NCI-H748 (cell line): ENCODE measurements at regions not wholly inside any gene's neighbourhood (a gene's known extent, or its start where the extent isn't known, plus 50 kb on each side); places are given as distances from the start of the nearest gene placed in this dataset.
A peak's percentile ranks its signal among the peaks of the same experiment; 100 is the strongest.
"Not testable (repeated sequence)": the region's sequence is repeated elsewhere in the genome, so short reads cannot be mapped to it uniquely, and the experiment has no call there.

Source experiments
- DNase-seq: peaks from one replicate; lab custom pipeline; 2025; ENCODE audit not compliant: unreplicated experiment; lab: John Stamatoyannopoulos, UW

DNA sequence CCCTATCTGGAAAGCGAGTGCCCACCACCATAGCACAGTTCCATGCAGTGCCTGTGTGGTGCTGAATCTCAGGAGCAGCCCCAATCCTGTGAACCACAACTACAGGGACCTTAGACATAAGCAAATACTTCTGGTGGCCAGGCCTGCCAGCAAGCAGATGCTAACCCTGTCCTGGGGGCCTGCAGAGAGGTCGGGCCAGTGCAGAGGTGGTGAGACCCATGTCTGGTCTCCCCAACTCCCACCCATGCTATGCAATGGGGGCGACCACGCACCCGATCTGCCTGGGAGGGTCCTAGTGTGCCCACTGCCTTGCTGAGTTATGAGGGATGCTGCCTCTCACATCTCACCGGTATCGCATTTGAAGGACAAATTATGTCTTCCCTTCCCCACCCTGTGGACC lies 151.6 kb upstream of the ZNF337 start:
- no peak for DNase-seq

DNA sequence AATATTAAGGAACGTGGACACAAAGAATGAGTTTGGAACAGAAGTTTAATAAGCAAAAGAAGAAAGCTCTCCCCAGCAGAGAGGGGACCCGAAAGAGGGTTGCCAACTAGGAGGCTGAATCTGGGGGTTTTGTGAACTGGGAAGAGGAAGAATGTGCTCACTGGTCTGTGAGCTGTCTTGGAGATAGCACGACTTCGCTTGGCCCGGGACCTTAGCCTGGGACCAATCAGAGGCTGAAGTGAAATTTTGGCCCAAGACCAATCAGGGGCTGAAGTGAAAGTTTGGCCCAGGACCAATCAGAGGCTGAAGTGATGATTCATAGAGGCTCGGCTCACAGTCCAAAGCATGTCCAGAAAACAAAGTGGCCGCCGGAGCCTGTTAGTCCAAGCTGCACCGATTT lies 148.0 kb upstream of the ZNF337 start:
- DNase-seq = not testable (repeated sequence)

DNA sequence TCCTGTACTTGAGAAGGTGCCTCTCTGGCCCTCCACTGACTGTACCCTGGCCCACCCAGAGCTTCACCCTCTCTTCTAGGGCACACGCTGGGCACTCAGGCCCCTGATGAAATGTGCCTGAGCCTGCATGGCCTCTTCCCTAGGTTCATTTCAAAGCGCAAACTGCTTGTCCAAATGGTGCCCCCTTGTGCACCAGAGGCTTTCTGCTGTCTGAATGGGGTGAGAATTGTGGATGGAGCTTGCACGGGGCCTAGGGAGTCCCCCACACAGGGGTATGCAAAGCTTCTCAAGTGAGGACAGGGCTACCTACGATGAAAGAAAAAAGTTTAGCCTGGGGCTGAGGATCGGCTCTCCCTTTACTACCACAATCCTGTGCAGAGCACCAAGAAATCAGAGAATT lies 116.9 kb upstream of the ZNF337 start:
- DNase-seq = not testable (repeated sequence)

DNA sequence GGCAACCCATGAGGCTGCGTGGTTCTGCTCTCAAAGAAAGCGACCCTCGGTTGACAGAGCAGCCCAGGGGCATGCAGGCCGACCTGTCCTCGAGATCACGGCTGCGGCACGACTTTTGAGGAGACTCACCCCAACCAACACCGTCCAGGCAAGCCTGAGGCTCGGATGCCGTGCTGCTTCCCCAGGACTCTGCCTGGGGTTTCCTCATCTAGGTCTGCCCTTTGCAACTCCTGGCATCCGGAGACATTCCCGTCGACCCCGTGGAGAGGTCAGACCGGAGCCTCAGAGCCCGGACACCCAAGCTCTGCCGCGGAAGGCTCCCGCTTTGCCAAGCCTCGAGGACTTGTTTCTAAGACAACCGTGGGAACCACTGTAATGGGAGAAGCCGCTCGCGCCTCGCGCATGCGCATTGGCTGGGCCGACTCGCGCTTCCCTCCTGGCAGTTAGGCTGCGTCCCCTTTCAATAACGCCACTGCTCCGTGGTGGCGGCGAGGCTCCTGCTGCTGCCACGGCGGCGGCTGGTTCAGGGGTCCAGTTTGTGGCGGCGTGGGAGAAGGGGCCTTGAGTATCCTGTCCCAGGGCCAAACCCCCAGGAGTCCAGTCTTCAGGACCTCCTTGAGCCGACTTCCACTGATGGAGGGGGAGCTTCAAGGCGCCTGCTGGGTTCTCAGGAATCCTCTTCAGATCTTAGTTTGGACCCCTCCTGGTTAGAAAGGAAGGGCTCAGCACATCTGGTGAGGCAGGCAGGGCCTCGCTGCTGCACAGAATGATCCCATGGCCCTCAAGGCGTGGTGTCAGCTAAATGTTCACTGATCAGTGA lies 101.7 kb upstream of the ZNF337 start:
- not testable (repeated sequence) for DNase-seq

DNA sequence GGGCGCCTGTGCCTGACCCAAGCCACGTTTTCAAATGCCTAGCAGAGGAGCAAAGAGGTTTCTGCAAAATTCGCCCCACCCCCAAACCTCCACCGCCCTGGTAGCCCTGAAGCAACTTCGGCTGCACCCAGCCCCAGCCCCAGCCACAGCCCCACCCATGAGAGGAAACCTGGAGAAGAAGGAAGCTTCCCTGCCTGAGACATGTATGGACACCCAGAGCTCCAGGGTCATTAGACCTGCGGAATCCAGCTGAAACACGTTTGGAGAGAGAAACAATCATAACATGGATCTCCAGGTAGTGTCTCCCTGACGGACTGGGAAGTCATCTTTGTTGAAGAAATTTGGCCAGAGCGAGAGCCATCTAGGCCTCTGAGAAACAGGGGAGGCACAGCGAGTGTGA lies 100.4 kb upstream of the ZNF337 start:
- DNase-seq = not testable (repeated sequence)

DNA sequence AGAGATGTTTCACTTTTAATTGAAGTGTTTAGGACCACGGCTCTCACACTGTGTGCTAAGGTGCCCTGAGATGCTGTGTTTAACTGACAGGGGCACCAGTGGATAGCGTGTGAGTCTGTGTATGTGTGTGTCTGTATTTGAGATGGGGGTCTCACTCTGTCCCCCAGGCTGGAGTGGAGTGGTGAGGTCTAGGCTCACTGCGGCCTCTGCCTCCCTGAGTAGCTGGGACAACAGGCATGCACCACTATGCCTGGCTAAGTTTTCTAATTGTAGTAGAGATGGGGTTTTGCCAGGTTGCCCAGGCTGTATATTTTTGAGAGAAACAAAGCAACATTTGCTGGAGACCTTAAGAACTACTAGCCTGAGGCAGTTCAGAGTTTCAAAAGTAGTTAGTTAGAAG lies 80.6 kb upstream of the ZNF337 start:
- DNase-seq = not testable (repeated sequence)

DNA sequence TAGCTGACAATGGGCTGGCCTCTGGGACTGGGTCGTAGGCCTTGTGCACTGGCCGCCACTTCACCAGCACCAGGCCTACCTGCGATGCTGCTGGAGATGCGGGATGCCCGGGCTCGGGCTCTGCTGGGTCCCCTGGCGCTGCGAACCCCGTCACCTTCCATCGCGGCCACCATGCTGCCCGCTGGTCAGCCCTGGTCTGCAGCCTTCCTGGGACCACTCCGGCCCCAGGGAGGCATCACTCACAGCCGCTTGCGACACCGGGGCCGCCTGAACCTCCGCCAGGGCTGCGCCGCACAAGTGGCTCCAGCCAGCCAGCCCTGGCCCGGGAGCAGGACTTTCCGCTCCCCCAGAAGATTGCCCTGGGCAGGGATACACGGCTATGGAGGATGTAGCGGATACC lies 78.1 kb upstream of the ZNF337 start:
- not testable (repeated sequence) for DNase-seq

DNA sequence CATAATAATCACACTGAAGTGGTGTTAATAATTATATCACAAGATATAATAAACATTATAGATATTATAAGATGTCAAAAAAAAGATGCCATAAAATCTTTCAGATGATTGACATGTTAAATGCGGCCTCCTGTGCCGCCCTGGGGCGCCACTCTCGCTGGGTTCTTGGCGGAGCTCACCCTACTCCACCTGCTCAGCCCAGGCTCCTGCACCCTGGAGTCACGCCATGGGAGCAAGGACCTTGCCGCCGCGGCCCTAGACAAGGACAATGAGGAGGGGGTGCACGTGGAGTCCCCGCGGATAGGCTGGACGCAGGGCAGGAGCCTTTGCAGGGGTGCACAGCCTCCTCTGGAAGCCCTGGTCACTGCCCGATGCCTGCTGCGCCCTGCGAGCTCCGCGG lies 77.5 kb upstream of the ZNF337 start:
- DNase-seq = not testable (repeated sequence)

DNA sequence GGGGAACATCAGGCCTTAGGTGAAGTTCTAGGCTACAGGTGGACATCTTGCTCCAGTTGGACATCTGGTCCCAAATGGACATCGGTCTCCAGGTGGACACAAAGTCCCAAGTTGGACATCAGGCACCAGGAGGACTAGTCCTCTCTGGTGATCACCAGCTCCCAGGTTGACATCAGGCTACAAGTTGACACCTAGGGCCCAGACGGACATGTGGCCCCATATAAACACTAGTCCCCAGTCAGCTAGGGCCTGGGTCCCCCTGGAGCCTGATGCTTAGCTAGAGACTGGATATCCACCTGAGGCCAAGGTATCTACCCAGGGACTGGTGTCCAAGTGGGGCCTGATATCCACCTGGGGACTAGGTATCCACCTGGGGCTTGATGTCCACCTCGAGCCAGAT lies 75.8 kb upstream of the ZNF337 start:
- DNase-seq = not testable (repeated sequence)

DNA sequence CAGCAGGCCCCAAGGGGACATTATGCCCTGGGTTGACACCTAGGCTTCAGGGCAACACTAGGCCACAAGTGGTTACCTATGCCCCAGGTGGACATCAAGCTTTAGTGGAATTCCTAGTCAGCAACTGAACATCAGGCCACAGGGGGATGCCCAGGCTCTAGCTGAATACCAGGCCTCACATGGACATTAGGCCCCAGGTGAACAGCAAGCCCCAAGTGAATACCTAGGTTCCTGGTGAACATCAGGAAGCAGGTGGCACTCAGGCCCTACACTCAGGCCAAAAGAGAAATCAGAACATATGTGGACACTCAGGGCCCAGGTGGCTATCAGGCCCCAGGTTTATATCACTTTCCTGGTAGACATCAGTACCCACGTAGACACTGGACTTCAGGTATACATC lies 75.2 kb upstream of the ZNF337 start:
- not testable (repeated sequence) for DNase-seq

DNA sequence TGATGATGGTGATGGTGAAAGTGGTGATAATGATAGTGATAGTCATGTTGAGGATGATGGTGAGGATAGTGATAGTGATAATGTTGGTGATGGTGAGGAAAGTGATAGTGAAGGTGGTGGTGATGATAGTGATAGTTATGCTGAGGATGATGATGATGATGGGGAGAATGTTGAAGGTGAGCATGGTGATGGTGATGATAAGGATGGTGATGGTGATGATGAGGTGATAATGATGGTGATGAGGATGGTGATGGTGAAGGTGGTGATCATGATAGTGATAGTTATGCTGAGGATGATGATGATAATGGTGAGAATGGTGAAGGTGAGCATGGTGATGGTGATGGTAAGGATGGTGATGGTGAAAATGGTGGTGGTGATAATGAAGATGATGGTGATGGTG lies 64.9 kb upstream of the ZNF337 start:
- DNase-seq = no peak

DNA sequence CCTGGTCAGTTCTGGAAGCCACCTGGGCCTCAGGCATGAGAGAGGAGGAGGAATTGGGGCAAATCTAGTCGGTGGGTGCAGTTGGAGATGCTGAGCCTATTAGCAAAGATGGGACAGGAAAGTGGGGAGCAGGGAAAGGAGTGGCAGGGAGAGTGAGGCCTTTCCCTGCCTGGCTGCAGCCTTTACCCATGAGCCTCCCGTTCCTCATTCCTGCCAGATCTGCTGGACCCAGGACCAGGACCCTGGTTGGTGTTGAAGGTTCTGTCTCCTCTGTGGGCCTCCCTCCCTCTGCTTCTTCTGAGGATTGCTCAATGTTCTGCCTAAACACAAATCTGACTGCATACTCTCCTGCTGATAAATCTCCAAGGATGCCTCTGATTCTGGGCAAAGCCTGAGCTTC lies 64.4 kb upstream of the ZNF337 start:
- DNase-seq = not testable (repeated sequence)

DNA sequence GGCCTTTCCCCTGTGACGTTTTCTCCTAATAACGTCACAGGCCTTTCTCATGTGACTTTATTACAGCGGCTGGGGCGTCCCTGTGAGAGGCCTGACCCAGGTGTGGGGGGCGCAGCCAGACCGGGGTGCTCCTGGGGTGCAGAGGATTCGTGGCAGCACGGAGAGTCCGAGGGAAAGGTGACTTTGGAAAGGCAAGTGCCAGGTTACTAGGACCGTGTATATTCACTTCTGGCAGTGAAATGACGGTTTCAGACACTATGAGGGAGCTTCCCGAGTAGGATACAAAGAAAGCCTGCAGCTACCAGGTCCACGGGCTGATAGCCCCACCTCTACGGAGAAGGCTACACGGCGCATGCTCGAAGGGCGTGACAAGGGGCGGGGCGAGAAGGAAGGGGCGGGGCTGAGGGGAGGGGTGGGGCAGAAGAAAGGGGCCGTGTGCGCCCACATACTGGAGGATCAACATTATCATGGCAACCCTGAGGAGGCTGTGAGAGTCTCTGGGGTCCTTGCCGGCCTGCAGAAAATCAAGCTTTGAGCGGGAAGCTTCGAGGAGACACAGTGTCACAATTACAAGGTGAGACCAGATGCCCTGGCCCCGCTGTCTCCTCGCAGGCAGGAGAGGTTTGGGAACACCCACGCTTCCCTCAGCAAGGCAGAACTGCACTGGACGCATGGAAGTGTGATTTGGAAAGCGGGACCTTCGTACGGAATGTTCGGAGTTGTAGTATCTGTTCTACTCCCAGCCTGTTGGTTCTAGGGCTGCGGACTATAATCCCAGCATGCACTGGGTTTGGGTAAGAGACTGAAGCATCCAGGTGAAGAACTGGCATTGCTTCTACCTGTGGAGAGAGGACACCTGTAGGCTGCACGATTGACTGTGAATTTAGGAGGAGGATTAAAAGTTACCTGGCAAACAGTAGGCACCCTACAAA lies 54.4 kb upstream of the ZNF337 start:
- peak; percentile 86 for DNase-seq

DNA sequence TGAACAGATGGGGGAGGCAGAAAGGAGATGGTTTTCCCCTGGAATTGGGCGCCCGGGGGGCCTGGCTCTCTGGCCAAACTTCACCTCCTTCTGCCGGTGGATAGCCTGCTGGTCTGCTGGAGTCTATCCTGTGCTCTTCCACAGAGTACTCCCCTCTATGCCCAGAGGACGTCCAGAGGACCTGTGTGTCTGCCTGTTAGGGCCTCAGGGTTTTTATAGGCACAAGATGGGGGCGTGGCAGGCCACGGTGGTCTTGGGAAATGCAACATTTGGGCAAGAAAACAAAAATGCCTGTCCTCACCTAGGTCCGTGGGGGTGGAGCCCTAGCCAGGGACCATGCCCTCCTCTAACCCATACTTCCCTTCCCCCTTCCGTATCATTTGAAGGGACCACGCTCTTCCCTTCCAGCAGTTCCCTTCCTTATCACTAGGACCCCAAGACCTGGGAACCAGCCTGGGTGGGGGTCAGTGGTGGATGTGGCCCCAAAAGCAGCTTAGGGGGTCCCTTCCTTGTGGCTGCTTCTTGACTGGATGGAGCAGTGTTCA lies 53.6 kb upstream of the ZNF337 start:
- no peak for DNase-seq

DNA sequence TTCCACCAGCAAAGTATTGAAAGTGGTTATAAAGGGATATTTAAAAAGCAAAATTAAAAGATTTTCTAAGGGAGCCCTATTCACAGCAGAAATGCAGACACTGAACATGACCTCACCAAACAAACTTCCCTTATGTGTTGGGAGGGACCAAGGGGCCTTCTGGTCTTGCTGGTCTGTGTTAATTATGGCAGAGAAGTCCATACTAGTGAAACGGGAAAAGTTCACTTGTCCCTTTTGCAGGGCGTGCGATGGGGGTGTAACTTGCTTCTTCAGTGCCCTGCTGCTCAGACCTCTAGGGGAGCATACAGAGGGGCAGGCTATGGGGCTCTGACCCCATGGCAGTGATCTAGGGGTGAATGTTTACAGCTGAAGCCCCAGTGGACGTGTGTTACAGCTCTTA lies 53.0 kb upstream of the ZNF337 start:
- no peak for DNase-seq
